COLO668 (cell line): ENCODE measurements at regions not wholly inside any gene's neighbourhood (a gene's known extent, or its start where the extent isn't known, plus 50 kb on each side); places are given as distances from the start of the nearest gene placed in this dataset.

Experiments
- DNase-seq: peaks from one replicate; lab custom pipeline; 2025; ENCODE audit not compliant: unreplicated experiment; lab: John Stamatoyannopoulos, UW

DNA sequence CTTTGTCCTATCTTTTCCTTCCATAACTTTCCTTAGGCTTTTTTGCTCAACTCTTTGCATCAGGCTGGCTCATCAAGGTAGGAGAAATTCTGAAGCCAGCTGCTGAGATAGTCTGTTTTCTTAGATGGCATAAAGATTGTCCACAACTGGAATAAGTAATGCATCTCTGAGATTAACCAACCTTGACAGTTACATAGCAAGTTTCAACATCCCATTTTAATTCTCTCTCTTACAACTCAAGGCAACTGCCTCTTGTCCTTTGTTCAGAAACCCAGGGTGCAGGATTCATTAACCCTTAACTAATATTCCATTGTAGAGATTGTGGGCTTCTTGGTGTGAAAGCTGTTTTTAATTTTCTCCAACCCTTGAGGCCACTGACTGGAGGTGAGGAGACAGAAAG, 239.2 kb downstream of the LACC1 start:
- DNase-seq = no peak

DNA sequence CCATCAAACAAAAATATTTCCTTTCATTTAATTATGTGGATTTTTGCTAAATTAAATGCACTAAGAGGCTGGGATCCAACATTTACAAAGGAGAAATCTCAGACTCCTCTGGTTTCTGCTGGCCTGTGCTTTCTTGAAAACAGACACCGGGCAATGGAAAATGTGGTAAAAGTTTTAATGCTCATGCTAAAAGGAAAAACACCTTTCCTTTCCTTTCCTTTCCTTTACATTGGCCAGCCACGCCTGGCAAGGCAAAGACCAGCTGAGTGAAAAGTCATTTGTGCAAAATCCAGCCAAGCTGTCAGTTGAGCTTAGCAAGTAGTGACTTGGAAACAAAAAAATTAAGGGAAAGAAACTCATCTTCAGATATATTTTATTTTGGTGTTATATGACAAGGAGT, 240.3 kb downstream of the LACC1 start:
- no peak for DNase-seq

DNA sequence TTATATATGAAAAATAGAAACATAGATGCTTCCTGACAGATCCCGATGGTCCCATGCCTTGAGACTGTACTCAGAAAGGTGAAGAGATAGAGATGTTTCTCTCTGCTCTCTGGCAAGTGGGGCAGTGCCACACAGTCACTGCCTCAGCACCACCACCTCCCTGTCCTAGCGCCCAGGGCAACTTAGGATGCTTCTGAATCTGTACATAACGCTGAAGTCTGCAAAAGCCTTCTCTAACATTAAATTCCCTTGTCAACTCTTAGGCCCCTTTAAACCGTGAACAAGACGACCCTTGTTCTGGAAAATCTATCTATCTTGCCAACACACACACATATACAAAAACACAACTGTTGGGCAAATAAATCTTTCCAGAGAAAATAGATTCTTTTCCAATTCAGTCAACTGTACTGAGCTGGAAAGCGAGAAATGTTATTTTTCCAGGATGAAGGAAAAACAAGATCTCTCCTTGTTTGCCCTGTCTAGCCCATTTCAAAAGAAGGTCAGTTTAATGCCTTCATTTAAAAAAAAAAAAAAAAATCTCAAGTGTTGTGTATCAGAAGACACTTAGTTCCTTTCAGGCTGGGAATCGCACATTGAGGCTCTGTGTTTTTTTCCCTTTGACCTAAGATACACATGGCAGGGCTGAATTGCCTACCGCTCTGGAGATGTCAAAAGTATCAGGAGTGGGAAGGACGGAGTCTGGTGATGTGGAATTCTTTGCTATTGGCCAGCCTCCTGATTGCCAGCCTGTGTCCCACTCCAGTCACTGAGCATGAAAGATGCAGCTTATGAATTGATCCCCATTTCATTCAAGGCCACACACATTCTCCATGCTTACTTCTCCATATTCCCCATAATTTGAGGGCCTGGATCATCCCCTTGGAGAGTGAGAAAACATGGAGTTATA, 241.4 kb downstream of the LACC1 start:
- no peak for DNase-seq

DNA sequence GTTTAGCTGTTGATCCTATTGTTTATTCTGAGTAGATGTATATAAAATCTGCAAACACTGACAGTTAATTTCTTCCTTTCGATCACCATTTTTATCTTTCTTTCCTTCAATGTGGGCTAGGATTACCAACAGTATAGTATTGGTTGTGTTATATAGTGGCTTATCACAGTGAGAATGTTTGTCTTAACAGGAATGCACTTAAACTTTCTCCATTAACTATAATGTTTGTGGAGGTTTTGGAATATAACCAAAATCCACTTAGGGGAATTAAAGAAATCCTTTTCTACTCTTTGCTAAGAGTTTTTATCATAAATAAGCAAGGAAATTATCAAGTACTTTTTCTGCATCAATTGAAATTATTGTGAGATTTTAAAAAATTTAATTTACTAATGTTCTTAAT, 244.6 kb downstream of the LACC1 start:
- no peak for DNase-seq

DNA sequence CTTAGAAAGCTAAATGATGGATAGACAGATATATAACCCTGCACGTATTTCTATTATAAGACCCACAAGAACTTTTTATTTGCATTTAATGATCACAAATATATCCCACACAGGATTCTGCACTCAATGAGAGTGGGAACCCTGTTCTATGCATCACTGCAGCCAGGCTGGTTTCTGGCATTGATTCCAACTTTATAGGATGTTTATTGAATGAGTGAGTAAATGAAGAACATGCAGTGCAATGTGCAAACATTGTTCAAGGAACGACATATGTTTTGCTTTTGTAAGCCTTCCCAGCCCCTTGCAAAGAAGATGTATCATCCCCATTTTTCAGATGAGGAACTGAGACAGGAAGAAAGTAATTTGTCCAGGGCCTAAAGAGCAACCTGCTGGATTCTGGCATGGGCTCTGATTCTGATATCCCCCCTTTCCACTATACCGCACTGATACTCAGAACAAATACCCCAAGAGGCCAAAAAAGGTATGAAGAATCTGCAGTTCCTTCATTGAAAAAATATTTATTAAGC, 246.3 kb downstream of the LACC1 start:
- no peak for DNase-seq

DNA sequence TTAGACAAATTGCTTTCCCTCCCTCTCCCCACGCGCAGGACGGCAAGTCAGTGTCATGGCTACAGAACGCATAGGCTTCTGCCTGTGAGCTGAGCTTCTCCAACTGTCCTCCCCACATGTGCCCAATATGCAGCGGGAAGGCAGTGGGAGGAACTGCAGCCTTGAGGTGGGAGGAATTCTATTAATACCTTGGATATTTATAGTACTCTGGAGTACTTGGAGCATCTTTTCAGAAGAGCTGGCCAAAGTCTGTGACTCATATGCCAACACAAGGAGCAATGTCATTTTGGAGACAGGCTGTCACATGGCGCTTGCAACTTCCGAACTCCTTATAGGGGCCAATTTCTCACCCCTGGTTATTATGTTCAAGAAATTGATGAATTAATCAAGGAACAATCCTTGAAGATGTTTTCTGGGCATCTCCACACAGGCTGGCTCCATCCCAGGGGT, 245.0 kb upstream of the SERP2 start:
- no peak for DNase-seq

DNA sequence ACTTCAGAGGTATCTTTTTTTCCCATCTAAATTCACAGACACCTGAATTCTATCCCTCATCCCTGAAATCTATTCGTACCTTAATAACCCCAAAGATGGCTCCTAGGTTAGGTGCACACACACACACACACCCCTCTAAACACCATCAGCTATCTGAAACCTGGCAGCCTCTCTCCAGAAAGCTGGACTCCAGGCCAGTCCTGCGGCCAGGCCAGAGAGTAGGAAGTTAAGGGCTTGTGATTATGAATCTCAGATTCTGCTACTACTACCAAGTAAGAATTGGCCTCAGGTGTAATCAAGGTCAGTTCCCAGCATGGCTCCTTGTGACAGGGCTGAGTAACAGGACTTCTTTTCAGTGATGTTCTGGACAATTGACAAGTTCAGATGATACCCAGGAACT, 244.2 kb upstream of the SERP2 start:
- no peak for DNase-seq

DNA sequence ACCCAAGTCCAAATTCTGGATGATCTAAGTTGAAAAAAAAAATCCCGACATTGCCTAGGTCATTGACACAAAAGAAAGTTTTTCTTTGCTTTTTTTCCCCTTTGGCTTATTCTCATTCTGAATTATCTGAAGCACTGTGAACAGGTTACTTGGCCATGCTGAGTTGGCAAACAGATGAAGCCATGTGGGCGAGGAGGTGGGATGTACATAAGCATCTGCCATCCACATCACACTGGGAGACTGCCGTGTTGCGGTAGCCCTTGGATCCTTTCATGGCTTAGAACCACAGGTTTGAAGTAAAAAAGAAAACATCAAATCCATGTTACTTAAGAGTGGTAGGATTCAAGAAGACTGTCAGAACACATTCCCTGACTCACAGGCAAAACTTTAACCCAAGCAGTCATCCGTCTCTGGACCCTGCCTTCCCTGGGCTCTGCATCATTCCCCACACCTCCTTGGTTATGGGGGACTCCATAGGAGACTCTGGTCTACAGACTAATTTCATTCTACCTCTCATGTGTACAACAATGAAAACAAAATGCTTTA, 242.5 kb upstream of the SERP2 start:
- no peak for DNase-seq

DNA sequence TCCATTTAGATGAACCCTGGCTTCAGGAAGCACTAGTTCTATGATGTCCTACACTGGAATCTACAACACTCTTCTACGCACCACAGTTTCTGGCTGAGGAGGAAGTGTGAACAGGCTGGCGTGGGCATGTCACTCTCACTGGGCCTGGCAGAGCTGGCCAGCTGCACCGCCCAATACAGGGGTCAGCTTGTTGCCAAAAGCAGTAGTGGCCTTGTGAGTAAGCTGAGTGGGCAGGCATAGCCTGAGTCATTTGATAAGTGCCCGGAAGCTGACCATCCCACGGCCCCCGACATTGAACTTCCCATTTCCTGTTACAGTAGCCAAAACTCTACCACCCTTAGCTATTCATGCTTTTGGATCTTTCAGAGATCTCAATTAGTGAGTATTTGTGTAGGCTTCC, 240.9 kb upstream of the SERP2 start:
- DNase-seq = no peak

DNA sequence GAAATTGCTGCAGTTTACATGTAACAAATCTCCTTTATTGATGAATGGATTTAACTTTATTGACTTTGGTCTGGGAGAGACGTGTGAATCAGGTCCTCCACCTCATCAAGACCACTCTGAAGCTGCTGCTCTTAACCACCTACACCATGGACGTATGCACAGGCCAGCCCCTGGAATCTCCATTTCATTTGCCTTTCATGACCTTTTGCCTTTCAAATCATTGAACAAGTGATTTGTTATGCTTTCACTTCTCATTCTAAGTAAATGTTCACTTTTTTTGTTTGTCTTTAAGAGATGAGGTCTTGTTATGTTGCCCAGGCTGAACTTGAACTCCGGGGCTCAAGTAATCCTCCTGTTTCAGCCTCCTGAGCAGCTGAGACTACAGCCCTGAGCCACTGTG, 240.0 kb upstream of the SERP2 start:
- no peak for DNase-seq

DNA sequence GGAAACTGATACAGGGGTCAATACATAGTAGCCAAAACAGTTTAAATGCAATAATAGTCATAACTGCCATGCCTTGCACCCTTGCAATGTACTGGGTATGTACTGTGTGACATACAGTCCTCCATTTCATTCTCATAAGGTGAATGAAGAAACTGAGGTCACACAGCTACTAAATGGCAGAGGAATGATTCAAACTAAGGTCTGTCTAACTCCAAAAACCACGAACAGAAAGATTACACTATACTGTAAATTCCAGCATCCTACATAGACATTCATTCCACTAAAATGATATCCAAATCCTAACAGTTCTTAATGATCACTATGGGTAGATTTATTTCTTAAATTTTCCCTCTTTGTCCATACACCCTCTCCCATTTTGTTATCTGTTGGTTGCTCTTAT, 238.1 kb upstream of the SERP2 start:
- DNase-seq = no peak

DNA sequence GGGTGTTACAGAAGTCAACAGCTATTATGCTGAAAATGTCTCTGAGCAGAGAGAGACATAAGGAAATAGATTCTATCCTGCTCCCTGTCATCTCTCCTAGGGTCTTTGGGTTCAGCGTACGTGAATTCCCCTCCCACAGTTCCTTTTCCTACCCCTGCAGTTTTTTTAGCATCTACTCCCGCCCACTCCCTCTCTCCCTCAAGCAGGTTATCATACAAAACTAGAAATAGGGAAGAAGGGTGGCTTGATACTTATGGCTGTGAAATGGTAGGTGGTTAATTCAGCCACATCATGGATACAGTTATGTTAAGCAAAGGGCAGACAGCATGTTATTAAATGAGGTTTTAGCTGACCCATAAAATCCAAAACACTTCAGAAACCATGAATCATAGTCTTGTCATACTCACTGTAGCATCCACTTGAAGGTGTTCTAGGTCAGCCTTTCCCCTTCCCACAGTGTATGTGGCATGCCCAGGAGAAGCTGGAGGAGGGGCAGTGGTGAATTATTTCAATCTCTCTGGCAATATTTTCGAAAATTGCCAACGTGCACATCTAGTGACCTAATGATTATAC, 236.8 kb upstream of the SERP2 start:
- no peak for DNase-seq

DNA sequence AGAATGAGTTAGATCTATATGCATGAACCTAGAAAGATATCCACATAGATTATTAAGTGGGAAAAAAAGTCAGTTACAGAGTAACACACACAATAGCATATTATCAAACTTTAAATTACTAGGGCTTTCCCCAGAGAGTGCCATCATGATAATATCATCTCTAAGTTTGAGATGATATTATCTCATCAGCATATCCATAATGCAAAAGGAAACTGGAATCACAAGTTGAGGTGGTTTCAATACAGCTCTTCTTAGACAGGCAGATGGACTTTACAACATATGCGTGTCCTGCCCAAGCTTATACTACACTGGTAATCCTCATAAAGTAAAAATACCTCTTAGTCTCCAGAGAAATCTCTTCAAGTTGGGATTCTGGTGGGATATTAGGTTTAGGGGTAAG, 236.2 kb upstream of the SERP2 start:
- DNase-seq = no peak

DNA sequence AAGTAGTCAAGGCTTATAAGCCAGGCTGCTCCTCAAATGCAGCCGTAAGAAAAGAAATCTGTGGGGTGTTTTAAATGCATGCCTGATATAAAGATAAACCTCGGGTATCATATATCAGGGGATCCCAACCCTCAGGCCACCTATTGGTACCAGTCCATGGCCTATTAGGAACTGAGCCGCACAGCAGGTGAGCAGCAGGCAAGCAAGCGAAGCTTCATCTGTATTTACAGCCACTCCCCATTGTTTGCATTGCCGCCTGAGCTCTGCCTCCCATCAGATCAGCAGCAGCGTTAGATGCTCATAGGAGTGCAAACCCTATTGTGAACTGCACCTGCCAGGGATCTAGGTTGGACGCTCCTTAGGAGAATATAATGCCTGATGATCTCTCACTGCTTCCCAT, 233.5 kb upstream of the SERP2 start:
- DNase-seq = peak; percentile 98

DNA sequence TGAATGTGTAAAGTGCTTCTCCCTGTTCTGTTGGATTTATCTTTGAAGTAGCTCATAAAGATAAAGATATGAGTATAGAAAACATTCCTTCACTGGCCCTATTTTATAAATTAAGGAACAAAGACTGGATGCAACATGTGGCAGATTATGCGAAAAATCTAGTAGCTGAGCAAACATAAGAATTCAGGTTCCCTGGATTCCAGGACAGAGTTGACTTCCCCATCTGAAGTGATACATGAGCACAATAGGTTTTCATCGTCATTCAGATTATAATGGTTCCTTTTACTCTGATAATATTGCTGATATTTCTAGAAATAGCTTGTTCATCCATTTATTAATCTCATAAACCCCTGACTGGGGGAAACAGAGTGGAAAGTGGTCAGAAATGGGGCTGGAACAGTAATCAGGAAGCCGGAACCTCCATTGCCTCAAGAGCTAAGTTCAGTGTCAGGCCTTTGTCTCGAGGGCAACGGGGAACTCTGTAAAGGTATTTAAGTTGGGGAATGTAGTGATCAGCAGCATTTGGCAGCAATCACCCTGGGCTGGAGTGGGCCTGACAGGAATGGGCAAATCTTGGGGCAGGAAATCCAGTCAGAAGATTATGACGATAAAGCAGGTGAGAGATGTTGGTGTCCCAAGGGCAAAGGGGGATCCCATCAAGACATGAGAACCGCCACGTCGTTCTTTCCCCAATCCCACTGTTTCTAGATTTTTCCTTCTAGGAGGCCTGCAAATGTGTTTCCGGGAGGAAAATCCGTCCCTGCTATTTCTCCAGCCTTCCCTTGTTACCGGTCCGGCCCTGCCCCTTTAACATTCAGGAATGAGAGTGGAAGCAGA, 232.5 kb upstream of the SERP2 start:
- DNase-seq = no peak

DNA sequence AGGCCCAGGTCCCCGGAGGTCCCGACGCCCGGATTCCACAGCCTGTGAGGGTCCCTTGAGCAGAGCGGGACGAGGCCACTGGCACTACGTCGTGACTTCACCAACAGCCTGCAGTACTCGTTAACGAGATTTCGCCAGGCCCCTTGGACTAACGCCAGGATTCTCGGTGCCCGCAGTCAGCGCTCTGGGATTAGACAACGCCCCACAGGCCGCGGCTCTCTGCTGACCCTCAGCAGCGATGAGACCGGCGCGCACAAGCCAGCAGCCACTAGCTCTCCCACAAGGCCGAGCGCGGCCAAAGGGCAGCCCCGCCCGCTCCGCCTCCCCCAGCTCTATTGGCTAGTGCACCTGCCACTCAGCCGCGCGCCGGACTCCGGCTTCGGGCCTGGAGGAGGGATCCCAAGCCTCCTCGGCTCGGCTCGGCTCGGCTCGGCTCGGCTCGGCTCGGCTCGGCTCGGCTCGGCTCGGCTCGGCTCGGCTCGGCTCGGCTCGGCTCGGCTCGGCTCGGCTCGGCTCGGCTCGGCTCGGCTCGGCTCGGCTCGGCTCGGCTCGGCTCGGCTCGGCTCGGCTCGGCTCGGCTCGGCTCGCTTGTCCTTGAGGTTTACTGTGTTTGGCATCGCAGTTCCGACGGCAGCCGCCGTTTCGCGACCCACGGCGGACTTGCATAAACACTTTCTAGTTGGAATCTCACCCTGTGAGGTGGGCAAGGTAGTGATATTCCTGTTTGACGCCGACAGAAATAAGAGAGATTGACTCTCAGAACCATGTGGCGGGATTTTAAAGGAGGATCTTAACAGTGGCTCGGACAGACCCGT, 231.7 kb upstream of the SERP2 start:
- peak; percentile 100 for DNase-seq

DNA sequence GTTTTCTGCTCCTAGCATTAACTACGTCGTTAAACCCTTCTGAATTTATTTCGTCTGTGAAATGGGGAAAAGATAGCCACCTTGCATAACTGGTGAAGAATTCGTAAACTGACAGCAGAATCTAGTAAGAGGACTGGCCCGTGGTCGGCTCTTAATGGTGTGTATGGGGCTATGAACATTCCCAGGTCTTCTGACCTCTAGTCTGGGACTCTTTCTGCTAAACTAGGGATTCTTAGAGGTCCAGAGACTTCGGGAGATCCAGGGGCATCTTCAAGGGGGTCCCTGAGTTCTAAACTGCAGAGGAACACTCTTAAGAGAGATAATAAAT, 231.1 kb upstream of the SERP2 start:
- DNase-seq = no peak

DNA sequence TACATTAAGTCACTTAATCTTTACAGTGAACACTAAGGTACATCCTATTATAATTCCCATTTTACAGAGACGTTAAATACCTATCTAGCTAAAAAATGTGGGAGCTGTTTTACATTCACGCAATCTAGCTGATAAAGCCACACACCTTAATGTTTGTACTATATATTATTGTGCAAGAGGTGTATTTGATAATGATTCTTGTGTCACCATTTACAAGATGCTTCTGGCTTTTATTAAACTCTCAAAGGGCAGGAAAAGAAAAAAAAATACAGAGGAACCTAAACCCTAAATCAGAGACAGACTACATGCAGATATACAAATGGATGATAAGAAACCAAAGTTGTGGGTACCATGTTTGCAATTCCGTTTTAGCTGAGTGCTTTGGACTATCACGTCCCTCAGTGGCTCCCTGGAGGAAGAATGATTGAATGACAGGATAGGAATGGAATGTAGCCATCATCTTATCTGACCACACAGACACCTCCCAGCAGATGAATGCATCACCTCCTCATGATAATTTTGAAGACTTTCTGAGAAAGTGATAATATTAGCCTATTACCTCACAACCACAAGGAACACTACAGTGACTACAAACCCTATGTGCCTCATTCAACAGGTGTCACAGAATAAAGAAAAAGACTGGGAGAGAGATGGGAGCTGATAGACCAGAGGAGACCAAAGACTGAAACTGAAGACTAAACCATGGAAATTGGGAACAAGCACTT, 230.5 kb upstream of the SERP2 start:
- DNase-seq = no peak

DNA sequence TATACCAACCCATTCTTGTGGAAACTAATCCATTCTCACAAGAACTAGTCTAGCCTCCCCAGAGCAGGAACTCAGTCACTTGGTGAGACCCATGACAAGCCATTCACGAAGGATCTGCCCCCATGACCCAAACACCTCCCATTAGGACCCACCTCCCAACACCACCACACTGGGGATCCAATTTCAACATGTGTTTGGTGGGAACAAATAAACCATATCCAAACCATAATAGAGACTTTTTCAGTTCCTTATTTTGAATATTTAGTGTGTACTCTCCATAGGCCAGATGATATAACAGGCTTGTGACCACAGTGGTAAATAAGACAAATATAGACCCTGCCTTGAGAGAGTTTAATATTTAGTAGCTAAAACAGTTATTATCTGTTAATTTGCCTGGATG, 227.5 kb upstream of the SERP2 start:
- DNase-seq = no peak

DNA sequence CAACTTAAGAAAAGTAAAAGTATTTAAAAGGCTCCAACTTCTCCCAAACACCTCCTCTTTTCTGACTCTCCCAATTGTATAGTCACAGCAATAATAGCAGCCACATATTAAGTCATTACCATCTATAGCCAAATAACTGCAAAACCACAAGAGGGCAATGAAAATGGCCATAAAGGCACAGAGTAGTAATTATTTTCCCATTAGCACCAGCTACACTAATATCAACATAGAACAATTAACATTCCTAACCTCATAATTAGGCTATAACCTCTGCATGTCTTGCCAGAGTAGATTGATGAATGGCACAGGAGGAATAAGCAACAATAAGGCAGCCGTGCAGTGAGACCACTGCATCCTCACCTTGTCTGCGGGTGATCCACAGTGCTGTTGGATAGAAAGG, 226.4 kb upstream of the SERP2 start:
- no peak for DNase-seq
